Esophagus squamous epithelium (tissue), 4 donors: ENCODE measurements at regions not wholly inside any gene's neighbourhood (a gene's known extent, or its start where the extent isn't known, plus 50 kb on each side); places are given as distances from the start of the nearest gene placed in this dataset.

Experiments used
- POLR2A ChIP-seq, 4 donors: fragments of 450-650 bp; IDR thresholded peaks; one replicate each; pipeline ENCODE4 v1.6.1; 2017; ENCODE audit warnings: antibody characterized with exemption in 4 of 4, mild to moderate bottlenecking in 4 of 4, moderate library complexity in 3 of 4
- TF ChIP-seq, protein P1 (sequence below), 6 experiments: fragments of 450-650 bp in 4 of 6; fragments of 200-600 bp in 2 of 6; sonication (generic) in 2 of 6; IDR thresholded peaks; one replicate each; pipeline ENCODE4 v1.5.1; 2016 to 2019; ENCODE audit warnings: antibody characterized with exemption in 6 of 6, mild to moderate bottlenecking in 4 of 6, moderate library complexity in 4 of 6

- no peak for TF ChIP-seq POLR2A (IDR thresholded peaks at IDR 0.05)
- TF ChIP-seq, protein P1, sequence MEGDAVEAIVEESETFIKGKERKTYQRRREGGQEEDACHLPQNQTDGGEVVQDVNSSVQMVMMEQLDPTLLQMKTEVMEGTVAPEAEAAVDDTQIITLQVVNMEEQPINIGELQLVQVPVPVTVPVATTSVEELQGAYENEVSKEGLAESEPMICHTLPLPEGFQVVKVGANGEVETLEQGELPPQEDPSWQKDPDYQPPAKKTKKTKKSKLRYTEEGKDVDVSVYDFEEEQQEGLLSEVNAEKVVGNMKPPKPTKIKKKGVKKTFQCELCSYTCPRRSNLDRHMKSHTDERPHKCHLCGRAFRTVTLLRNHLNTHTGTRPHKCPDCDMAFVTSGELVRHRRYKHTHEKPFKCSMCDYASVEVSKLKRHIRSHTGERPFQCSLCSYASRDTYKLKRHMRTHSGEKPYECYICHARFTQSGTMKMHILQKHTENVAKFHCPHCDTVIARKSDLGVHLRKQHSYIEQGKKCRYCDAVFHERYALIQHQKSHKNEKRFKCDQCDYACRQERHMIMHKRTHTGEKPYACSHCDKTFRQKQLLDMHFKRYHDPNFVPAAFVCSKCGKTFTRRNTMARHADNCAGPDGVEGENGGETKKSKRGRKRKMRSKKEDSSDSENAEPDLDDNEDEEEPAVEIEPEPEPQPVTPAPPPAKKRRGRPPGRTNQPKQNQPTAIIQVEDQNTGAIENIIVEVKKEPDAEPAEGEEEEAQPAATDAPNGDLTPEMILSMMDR (IDR thresholded peaks at IDR 0.05), result no peak
Measured at GRCh38 chrX:112259375-112259774, 176.8 kb upstream of the TRPC5 start.
